Heart left ventricle (tissue), 16 donors: ENCODE measurements at regions not wholly inside any gene's neighbourhood (a gene's known extent, or its start where the extent isn't known, plus 50 kb on each side); places are given as distances from the start of the nearest gene placed in this dataset.

ENCODE experiments used
- ATAC-seq, 4 donors: fragments of 200-7000 bp; cut with Tn5 transposase; one replicate each; pipeline ENCODE4 v1.9.1; 2020 to 2022; ENCODE audit warnings: moderate library complexity in 4 of 4, mild to moderate bottlenecking in 3 of 4, moderate number of reproducible peaks in 1 of 4
- DNase-seq, 5 donors: peaks; one replicate each; pipeline ENCODE4 v3.0.0-alpha.2; 2020
- H3K27ac ChIP-seq, 12 donors: fragments of 200-600 bp; sonication (generic) in 4 of 12; one replicate each; pipeline versions ENCODE4 v1.5.0 to v1.8.0; 2016 to 2022; ENCODE audit warnings: mild to moderate bottlenecking in 2 of 12
- H3K27me3 ChIP-seq, 9 donors: fragments of 200-600 bp; sonication (generic) in 2 of 9; one replicate each; pipeline versions ENCODE4 v1.5.1 to v1.8.0; 2016 to 2022; ENCODE audit warnings: mild to moderate bottlenecking in 3 of 9
- H3K36me3 ChIP-seq, 9 donors: fragments of 200-600 bp; sonication (generic) in 2 of 9; one replicate each; pipeline versions ENCODE4 v1.5.0 to v1.8.0; 2018 to 2022; ENCODE audit warnings: mild to moderate bottlenecking in 2 of 9
- H3K4me1 ChIP-seq, 12 donors: fragments of 200-600 bp; sonication (generic) in 4 of 12; one replicate each; pipeline versions ENCODE4 v1.5.0 to v1.8.0; 2016 to 2022; ENCODE audit warnings: mild to moderate bottlenecking in 3 of 12
- H3K4me3 ChIP-seq, 12 donors: fragments of 200-600 bp; sonication (generic) in 4 of 12; one replicate each; pipeline versions ENCODE4 v1.5.0 to v1.8.0; 2017 to 2022; ENCODE audit warnings: mild to moderate bottlenecking in 9 of 12, moderate library complexity in 4 of 12
- H3K9me3 ChIP-seq, 12 donors: fragments of 200-600 bp; sonication (generic) in 4 of 12; one replicate each; pipeline versions ENCODE4 v1.5.0 to v1.8.0; 2016 to 2022; ENCODE audit warnings: mild to moderate bottlenecking in 1 of 12
- POLR2A ChIP-seq, 2 donors: fragments of 450-650 bp; IDR thresholded peaks; one replicate each; pipeline ENCODE4 v1.6.1; 2017; ENCODE audit warnings: antibody characterized with exemption in 2 of 2, mild to moderate bottlenecking in 2 of 2, moderate library complexity in 2 of 2
- WGBS, 4 donors: extraction: QIAGEN DNeasy Blood & Tissue Kit in 2 of 4; methylation state at CpG; one replicate each; pipeline versions ENCODE4 v1.1.5 to v1.1.7; 2013 to 2018; 5-methylcytosine and 5-hydroxymethylcytosine counted together
- intact Hi-C, 10 donors: fragments of 100-400 bp; cut with DNase I; formaldehyde crosslinking; loops; one replicate each; pipeline versions ENCODE4 v1.11.1 to v1.14.2; 2022
- TF ChIP-seq, protein P1 (sequence below), 12 donors: fragments of 200-600 bp; sonication (generic) in 4 of 12; IDR thresholded peaks; one replicate each; pipeline versions ENCODE4 v1.5.0 to v1.8.0; 2018 to 2022; ENCODE audit warnings: antibody characterized with exemption in 12 of 12, mild to moderate bottlenecking in 5 of 12
- donor health status: ischemic (EF 13 %, LVEDD 7.1; RV severe dilation, severe dysfunction).
- donor health status: healthy with polysubstance abuse.
- donor health status: DM: no; HTN: yes; CAD: no.
- donor health status: DM: no; HTN: no; CAD: no.
- donor health status: ischemic (EF 25% LVEDD 6.9; RV normal size, moderate dysfunction).
- donor health status: ischemic (EF 25% LVEDD 5.7; RV mildly dilated, moderate dysfunction).
- donor health status: healthy.
- donor health status: DM: yes; HTN: yes; CAD: no.
- donor health status: ischemic (EF 35%, LVEDD 5.7; RV mildly dilated, moderate dysfunction).
- donor health status: nonischemic (EF 11% LVEDD 7.7; RV severe dilation, severe dysfunction).
- donor health status: DM: yes; HTN: yes; CAD: no.
- donor health status: PGD.
- donor health status: ischemic (EF 29% LVEDD 5.4; RV normal size, mild dysfunction).
- donor health status: nonischemic (EF 23%, LVEDD 6.1; RV moderate dilation, normal function).

DNA sequence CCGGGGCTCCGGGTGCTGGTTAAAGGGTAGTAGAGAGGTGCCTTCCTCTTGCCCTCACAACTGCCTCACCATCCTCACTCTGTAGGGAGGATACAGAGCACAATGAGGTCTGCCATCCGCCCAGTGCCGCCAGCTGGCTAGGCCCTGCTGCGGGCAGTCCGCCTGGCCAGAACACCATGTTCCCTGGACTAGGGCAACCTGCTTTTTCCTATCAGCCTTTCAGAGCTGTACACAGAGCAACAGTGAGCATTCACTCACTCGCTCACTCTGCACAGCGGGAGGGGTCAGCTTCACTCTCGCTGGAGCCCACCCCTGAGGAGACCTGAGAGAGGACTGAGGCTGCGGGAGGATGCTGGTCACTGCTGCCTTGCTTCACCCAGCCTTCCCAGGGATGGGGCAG, 218.7 kb upstream of the CHRNA7 start:
- Histone ChIP-seq H3K4me3 (no peak overlapping the region), H3K36me3 (no peaks in the 10 kb centered on the region), H3K27me3 (no peaks in the 10 kb centered on the region), H3K27ac (no peak overlapping the region), H3K9me3 (peaks cover 0 to 3% (median 0%) of the 10 kb centered on the region in 12 donors), H3K4me1 (no peaks in the 10 kb centered on the region)
- DNase-seq (no peak), ATAC-seq (peak in 3 of 4 donors; percentile 53 to 71 (median 68))
- WGBS, 4 donors = 86 to 94% (median 92%) methylated on average over 3 to 10 of the region's 10 CpGs
- intact Hi-C loops = no loop called here
- TF ChIP-seq, protein P1, sequence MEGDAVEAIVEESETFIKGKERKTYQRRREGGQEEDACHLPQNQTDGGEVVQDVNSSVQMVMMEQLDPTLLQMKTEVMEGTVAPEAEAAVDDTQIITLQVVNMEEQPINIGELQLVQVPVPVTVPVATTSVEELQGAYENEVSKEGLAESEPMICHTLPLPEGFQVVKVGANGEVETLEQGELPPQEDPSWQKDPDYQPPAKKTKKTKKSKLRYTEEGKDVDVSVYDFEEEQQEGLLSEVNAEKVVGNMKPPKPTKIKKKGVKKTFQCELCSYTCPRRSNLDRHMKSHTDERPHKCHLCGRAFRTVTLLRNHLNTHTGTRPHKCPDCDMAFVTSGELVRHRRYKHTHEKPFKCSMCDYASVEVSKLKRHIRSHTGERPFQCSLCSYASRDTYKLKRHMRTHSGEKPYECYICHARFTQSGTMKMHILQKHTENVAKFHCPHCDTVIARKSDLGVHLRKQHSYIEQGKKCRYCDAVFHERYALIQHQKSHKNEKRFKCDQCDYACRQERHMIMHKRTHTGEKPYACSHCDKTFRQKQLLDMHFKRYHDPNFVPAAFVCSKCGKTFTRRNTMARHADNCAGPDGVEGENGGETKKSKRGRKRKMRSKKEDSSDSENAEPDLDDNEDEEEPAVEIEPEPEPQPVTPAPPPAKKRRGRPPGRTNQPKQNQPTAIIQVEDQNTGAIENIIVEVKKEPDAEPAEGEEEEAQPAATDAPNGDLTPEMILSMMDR (IDR thresholded peaks at IDR 0.05) = no peak
- no peak for TF ChIP-seq POLR2A (IDR thresholded peaks at IDR 0.05)

DNA sequence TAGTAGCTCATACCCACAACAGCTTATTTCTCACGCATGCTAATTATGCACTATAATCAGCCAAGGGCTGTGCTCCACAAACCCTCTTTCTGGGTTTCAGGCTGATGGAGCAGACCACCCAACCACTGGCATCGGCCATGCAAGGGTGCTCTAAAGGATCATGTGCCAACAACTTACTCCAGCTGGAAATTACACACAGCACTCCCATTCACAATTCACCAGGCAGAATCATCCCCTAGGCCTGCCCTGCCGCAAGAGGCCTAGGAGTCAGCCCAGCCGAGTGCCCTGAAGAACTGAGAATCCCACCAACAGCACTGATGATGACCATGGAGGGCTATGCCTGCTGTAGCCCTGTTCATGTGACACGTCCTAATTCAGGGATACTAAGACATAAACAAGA, 216.2 kb upstream of the CHRNA7 start:
- 78 to 89% (median 86%) methylated on average over 5 of the region's 5 CpGs for WGBS, 4 donors
- intact Hi-C loops = no loop called here
- DNase-seq (no peak), ATAC-seq (no peak)
- TF ChIP-seq POLR2A (IDR thresholded peaks at IDR 0.05) = no peak
- TF ChIP-seq, protein P1 (IDR thresholded peaks at IDR 0.05) = no peak
- no peak overlapping the region for H3K4me3 ChIP-seq
- H3K36me3 ChIP-seq = no peaks in the 10 kb centered on the region
- H3K27ac ChIP-seq = no peak overlapping the region
- H3K4me1 ChIP-seq = no peaks in the 10 kb centered on the region
- peaks cover 0 to 3% (median 0%) of the 10 kb centered on the region in 12 donors for H3K9me3 ChIP-seq
- no peaks in the 10 kb centered on the region for H3K27me3 ChIP-seq

GRCh38 chr15:31815411-31816155, 214.7 kb upstream of the CHRNA7 start:
- Histone ChIP-seq H3K27me3 (no peaks in the 10 kb centered on the region), H3K9me3 (peaks cover 0 to under 1% (median 0%) of the 10 kb centered on the region in 12 donors), H3K36me3 (no peaks in the 10 kb centered on the region), H3K4me3 (no peak overlapping the region), H3K4me1 (peaks cover 0 to 5% (median 0%) of the 10 kb centered on the region in 12 donors), H3K27ac (no peak overlapping the region)
- no peak for TF ChIP-seq POLR2A (IDR thresholded peaks at IDR 0.05)
- TF ChIP-seq, protein P1 (IDR thresholded peaks at IDR 0.05) = no peak
- WGBS, 4 donors = 71 to 82% (median 77%) methylated on average over 14 to 15 of the region's 15 CpGs
- intact Hi-C loops = no loop called here
- ATAC-seq = no peak
- DNase-seq = no peak

DNA sequence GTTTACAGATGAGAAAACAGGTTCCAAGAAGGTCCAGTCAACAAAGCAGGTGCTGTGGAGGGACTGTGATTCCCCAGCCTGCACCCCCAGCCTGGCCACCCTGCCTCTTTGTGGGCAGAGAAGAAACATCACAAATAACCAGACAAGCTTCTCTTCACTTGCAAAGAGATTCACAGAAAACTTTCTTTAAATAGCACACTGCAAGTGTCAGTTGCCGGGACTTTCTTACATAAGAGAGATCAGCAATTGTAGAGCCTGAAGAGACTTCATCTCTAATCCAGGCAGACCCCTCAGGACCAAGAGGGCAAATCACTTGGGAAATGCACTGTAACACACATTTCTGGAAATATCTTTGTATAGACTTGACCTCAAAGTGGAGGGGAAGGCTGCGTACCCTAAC, 207.9 kb upstream of the CHRNA7 start:
- no peaks in the 10 kb centered on the region for H3K9me3 ChIP-seq
- intact Hi-C loops = no loop called here
- peak overlapping the region in 2 of 12 donors; percentile 24 to 51 for H3K27ac ChIP-seq
- H3K36me3 ChIP-seq = no peaks in the 10 kb centered on the region
- H3K4me3 ChIP-seq = no peak overlapping the region
- ATAC-seq (peak in 2 of 4 donors; percentile 55 to 66), DNase-seq (no peak)
- H3K27me3 ChIP-seq = no peaks in the 10 kb centered on the region
- no peak for TF ChIP-seq POLR2A (IDR thresholded peaks at IDR 0.05)
- TF ChIP-seq, protein P1 (IDR thresholded peaks at IDR 0.05) = no peak
- peaks cover 0 to 10% (median 0%) of the 10 kb centered on the region in 12 donors for H3K4me1 ChIP-seq
- 66 to 76% (median 70%) methylated on average over 2 of the region's 2 CpGs for WGBS, 4 donors
